Lower leg skin (tissue), 4 donors: ENCODE measurements at regions not wholly inside any gene's neighbourhood (a gene's known extent, or its start where the extent isn't known, plus 50 kb on each side); places are given as distances from the start of the nearest gene placed in this dataset.

Source experiments
- DNase-seq, 2 donors: peaks; one replicate each; pipeline ENCODE4 v3.0.0-alpha.2; 2019; ENCODE audit warnings: low spot score in 2 of 2
- H3K4me3 ChIP-seq: fragments of 200-600 bp; sonication (generic); 2 replicates; pipeline ENCODE4 v1.5.1; 2017; ENCODE audit warnings: mild to moderate bottlenecking, low read depth; ENCODE audit not compliant: poor library complexity, severe bottlenecking
- POLR2A ChIP-seq, 2 donors: fragments of 450-650 bp; IDR thresholded peaks; one replicate each; pipeline ENCODE4 v1.6.1; 2016 to 2017; ENCODE audit warnings: antibody characterized with exemption in 2 of 2, mild to moderate bottlenecking in 1 of 2, moderate library complexity in 1 of 2
- WGBS, 2 donors: methylation state at CpG; one replicate each; pipeline ENCODE4 v1.1.5; 2018; 5-methylcytosine and 5-hydroxymethylcytosine counted together
- intact Hi-C: fragments of 100-400 bp; cut with DNase I; formaldehyde crosslinking; loops from one replicate; pipeline ENCODE4 v1.15.0; 2023; ENCODE audit warnings: low total_unique reads
- TF ChIP-seq, protein P1 (sequence below), 3 donors: fragments of 450-650 bp; IDR thresholded peaks; one replicate each; pipeline ENCODE4 v1.5.1; 2016; ENCODE audit warnings: antibody characterized with exemption in 3 of 3, mild to moderate bottlenecking in 3 of 3, moderate library complexity in 2 of 3

DNA sequence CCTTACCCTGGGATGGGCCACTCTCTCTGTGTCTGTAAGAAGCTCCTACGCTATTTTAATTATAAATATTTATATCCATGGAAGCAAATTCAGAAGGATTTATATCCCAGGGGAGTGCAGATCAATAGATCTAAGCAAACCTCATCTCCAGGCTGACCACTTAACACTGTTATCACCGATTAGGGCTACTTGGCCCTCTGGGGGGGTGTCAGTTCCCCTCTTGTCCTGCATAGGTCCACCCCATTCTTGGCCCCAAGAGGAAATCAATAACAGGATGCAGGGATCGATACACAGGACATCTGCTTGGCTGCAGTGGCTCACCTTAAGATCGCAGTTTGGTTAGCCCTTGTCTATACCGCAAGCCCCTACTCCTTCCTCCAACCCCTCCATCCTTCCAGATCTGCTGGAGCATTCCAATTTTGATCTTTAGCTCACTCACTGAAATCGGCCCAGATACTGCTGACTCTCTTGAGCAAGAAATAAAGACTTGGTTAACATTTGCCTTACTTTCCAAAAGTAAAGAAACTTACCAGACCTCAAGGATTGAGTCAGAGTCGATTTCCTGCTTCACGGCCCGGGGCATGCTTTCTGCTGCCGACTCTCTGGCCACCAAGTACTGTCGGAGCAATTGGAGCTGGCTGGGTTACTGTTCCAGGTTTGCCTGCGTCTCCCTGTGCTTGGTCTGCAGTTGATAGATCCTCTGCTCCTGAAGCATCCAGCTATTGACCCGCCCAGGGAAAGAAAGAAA is 112.3 kb upstream of the PMFBP1 start:
- WGBS, 2 donors = 89% methylated on average over 13 of the region's 13 CpGs
- intact Hi-C loops = no loop called here
- DNase-seq = no peak
- no peak overlapping the region for H3K4me3 ChIP-seq
- TF ChIP-seq, protein P1, sequence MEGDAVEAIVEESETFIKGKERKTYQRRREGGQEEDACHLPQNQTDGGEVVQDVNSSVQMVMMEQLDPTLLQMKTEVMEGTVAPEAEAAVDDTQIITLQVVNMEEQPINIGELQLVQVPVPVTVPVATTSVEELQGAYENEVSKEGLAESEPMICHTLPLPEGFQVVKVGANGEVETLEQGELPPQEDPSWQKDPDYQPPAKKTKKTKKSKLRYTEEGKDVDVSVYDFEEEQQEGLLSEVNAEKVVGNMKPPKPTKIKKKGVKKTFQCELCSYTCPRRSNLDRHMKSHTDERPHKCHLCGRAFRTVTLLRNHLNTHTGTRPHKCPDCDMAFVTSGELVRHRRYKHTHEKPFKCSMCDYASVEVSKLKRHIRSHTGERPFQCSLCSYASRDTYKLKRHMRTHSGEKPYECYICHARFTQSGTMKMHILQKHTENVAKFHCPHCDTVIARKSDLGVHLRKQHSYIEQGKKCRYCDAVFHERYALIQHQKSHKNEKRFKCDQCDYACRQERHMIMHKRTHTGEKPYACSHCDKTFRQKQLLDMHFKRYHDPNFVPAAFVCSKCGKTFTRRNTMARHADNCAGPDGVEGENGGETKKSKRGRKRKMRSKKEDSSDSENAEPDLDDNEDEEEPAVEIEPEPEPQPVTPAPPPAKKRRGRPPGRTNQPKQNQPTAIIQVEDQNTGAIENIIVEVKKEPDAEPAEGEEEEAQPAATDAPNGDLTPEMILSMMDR (IDR thresholded peaks at IDR 0.05) = no peak
- no peak for TF ChIP-seq POLR2A (IDR thresholded peaks at IDR 0.05)

DNA sequence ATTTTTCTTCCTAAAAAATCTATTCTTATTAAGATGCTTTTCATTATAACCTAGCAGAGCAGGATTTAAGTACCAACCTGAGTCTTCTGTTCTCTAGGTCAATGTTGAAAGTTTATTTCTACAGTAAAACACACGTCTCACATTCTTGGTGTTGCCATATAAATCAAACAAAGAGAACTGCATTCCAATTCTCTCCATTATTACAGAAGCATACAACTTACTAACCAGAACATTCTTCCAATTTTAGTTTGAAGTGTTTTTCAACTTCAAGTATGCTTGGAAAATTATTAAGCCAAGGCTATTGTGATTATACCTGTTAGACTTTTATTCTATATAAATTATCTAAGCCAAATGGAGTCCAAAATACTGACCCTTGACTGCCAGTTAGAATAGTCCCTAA is 110.4 kb upstream of the PMFBP1 start:
- TF ChIP-seq POLR2A (IDR thresholded peaks at IDR 0.05) = no peak
- TF ChIP-seq, protein P1 (IDR thresholded peaks at IDR 0.05) = no peak
- intact Hi-C loops = no loop called here
- no peak for DNase-seq
- WGBS, 2 donors = 55 to 61% methylated on average over 1 of the region's 1 CpG
- H3K4me3 ChIP-seq = no peak overlapping the region

DNA sequence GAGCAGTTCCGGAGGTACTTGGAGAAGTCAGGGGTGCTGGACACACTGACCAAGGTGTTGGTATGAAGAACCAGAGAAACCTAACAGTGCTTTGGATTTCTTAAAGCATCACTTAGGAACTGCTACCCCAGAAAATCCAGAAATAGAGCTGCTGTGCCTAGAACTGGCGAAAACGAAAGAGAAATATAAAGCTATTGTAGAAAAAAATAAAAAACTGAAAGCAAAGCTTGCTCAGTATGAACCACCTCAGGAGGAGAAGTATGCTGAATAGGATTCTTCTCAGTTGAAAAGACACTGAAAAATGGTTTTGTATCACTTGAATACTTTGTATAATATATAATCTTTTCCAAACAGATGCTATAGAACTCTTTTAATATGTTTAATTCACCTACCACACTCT is 106.3 kb upstream of the PMFBP1 start:
- DNase-seq = no peak
- WGBS, 2 donors = 93 to 97% methylated on average over 3 of the region's 3 CpGs
- TF ChIP-seq, protein P1 (IDR thresholded peaks at IDR 0.05) = no peak
- no peak for TF ChIP-seq POLR2A (IDR thresholded peaks at IDR 0.05)
- intact Hi-C loops = no loop called here
- no peak overlapping the region for H3K4me3 ChIP-seq

DNA sequence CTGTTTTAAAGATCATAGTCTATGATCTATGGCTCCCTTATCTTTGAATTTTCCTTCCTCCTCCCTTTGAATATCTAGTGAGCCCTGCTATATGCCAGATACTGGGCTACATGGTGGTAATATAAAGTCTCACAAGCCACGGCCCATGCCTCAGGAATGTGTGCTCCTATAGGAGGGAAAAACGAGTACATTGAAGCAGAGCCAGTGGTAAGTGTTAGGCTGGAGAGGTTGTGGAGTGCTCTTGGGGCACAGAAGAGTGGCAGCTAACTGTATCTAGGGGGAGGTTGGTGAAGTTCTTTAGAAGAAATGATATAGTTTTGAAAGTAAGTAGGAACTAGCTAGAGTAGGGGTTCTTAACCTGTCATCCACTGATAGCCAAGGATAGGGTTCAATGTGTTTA is 105.8 kb upstream of the PMFBP1 start:
- TF ChIP-seq POLR2A (IDR thresholded peaks at IDR 0.05) = no peak
- TF ChIP-seq, protein P1 (IDR thresholded peaks at IDR 0.05) = no peak
- no peak overlapping the region for H3K4me3 ChIP-seq
- DNase-seq = no peak
- intact Hi-C loops = no loop called here
- 64 to 74% methylated on average over 2 of the region's 2 CpGs for WGBS, 2 donors

DNA sequence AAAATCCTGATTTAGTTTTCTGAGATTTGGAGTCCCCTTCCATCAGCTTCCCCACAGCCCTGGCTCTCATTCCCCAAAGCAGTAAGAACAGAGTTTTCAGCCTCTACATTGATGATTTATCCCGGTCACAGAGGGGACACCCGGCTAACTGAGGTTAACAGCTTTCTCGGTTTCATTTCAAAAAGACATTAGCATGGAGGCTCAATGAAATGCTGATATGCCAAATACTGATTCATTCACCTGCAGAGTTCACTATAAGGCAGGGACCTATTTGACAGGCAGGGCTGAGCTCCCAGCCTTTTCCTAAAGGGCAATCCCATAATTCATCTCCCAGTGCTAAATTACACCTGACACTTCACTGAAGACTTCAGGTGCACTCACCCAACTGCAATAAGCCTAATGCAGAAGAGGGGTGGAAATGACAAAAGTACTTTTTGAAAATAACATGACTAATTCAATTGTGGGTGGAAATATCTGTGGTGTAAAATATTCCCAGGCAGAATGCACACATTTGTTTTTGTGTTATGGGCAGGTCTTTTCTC is 99.8 kb upstream of the PMFBP1 start:
- TF ChIP-seq POLR2A (IDR thresholded peaks at IDR 0.05) = no peak
- TF ChIP-seq, protein P1 (IDR thresholded peaks at IDR 0.05) = no peak
- 69 to 77% methylated on average over 3 of the region's 3 CpGs for WGBS, 2 donors
- H3K4me3 ChIP-seq = no peak overlapping the region
- DNase-seq = no peak
- intact Hi-C loops = no loop called here

DNA sequence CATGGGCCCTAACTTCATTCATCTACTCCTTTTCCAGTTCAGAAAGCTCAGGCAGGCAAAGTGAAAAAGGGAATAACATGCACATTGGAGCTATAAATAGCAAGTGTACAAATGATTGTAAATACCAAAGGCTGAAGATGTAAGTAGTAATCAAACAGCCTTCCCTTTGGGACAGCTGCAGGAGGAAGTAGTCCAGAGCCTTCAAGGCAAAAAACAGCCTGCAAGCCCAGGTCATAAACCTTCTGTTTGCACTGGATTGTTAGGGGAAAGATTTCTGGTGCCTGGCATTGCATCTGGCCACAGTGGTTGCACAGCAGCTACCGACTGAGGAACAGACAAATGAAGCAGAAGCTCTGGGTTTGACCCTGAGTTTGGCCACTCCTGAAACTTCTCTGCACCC is 98.6 kb upstream of the PMFBP1 start:
- 36 to 42% methylated on average over 1 of the region's 1 CpG for WGBS, 2 donors

More for the DNA sequence above, 98.6 kb upstream of the PMFBP1 start:
- TF ChIP-seq POLR2A (IDR thresholded peaks at IDR 0.05) = no peak
- TF ChIP-seq, protein P1 (IDR thresholded peaks at IDR 0.05) = no peak
- intact Hi-C loops = no loop called here
- DNase-seq = no peak
- no peak overlapping the region for H3K4me3 ChIP-seq
